AG04449 (cell line): ENCODE measurements at regions not wholly inside any gene's neighbourhood (a gene's known extent, or its start where the extent isn't known, plus 50 kb on each side); places are given as distances from the start of the nearest gene placed in this dataset.

Source experiments
- CTCF ChIA-PET: fragments of 350-600 bp; formaldehyde crosslinking; extraction: SDS; loops from one replicate; lab custom pipeline; 2021; ENCODE audit warnings: antibody characterized with exemption; lab: Yijun Ruan, JAX
- POLR2A ChIA-PET: fragments of 400-600, 350-600 bp; formaldehyde crosslinking; extraction: SDS; loops from one replicate; lab custom pipeline; 2020; ENCODE audit warnings: antibody characterized with exemption, inconsistent platforms; lab: Yijun Ruan, JAX
- DNase-seq: peaks from one replicate; pipeline ENCODE4 v3.0.0-alpha.2; 2010; ENCODE audit warnings: low read depth, low spot score
- H3K4me3 ChIP-seq: 2 replicates; pipeline ENCODE4 v1.5.1; 2011; ENCODE audit warnings: low read depth, mild to moderate bottlenecking, control low read depth, low read length
- CTCF ChIP-seq: IDR thresholded peaks from one replicate; pipeline ENCODE4 v1.5.1; 2011; ENCODE audit warnings: mild to moderate bottlenecking, moderate library complexity, low read length, control low read depth, inconsistent platforms; ENCODE audit not compliant: insufficient read depth; ENCODE audit errors: missing control alignments

GRCh38 chr16:18039931-18040330 lies 296.6 kb downstream of the NPIPA8 start:
- no peak overlapping the region for H3K4me3 ChIP-seq
- ChIA-PET POLR2A (no interaction called here), CTCF (no interaction called here)
- no peak for DNase-seq
- no peak for TF ChIP-seq CTCF

- H3K4me3 ChIP-seq, result no peak overlapping the region
- no peak for DNase-seq
- POLR2A ChIA-PET, result no interaction called here
- no peak for TF ChIP-seq CTCF
- CTCF ChIA-PET, result no interaction called here
Measured at GRCh38 chr16:18037051-18037450, 299.5 kb downstream of the NPIPA8 start.

- no peak for DNase-seq
- ChIA-PET CTCF (no interaction called here), POLR2A (no interaction called here)
- no peak overlapping the region for H3K4me3 ChIP-seq
- no peak for TF ChIP-seq CTCF
Measured at GRCh38 chr16:18024611-18025010, 311.9 kb downstream of the NPIPA8 start.

- TF ChIP-seq CTCF, result no peak
- ChIA-PET POLR2A (no interaction called here), CTCF (no interaction called here)
- no peak overlapping the region for H3K4me3 ChIP-seq
- no peak for DNase-seq
Measured at GRCh38 chr16:18018376-18018775, 318.2 kb downstream of the NPIPA8 start.

GRCh38 chr16:18013863-18014262 lies 322.7 kb downstream of the NPIPA8 start:
- no peak overlapping the region for H3K4me3 ChIP-seq
- no peak for DNase-seq
- CTCF ChIA-PET, result no interaction called here
- POLR2A ChIA-PET, result no interaction called here
- no peak for TF ChIP-seq CTCF

GRCh38 chr16:18008356-18008755 lies 328.2 kb downstream of the NPIPA8 start:
- ChIA-PET CTCF (no interaction called here), POLR2A (no interaction called here)
- H3K4me3 ChIP-seq, result no peak overlapping the region
- DNase-seq, result no peak
- no peak for TF ChIP-seq CTCF
